OCI-LY7 (cell line): ENCODE measurements at regions not wholly inside any gene's neighbourhood (a gene's known extent, or its start where the extent isn't known, plus 50 kb on each side); places are given as distances from the start of the nearest gene placed in this dataset.

Experiments
- BruUV-seq: library from RNA; stranded (reverse); fragments of 400-500 nt; replicated peaks from 2 replicates; lab custom pipeline; 2021; lab: Mats Ljungman, UMichigan
- CTCF ChIA-PET: fragments of 300-600 bp; sonication (Branson Sonifier 250); formaldehyde crosslinking; loops from one replicate; lab custom pipeline; 2022; ENCODE audit warnings: antibody characterized with exemption; ENCODE audit not compliant: unreplicated experiment; lab: Charles Lee
- POLR2A ChIA-PET: fragments of 300-600 bp; sonication (Branson Sonifier 250); formaldehyde crosslinking; loops from one replicate; lab custom pipeline; 2022; ENCODE audit warnings: antibody characterized with exemption; lab: Charles Lee
- DNase-seq: peaks from one replicate; pipeline ENCODE4 v3.0.0-alpha.2; 2015; ENCODE audit warnings: low spot score
- H2AFZ ChIP-seq: fragments of 200-600 bp; sonication (generic), shearing (Covaris generic); 2 replicates; pipeline ENCODE4 v1.6.1; 2014; ENCODE audit warnings: mild to moderate bottlenecking, antibody characterized with exemption, low read length, moderate library complexity
- H3K27ac ChIP-seq: fragments of 200-600 bp; sonication (generic); 2 replicates; pipeline ENCODE4 v1.5.1; 2014; ENCODE audit warnings: mixed run types, low read depth, mild to moderate bottlenecking, moderate library complexity, low read length, inconsistent platforms; ENCODE audit not compliant: poor library complexity, severe bottlenecking
- H3K36me3 ChIP-seq: fragments of 200-600 bp; sonication (generic); 2 replicates; pipeline ENCODE4 v1.6.1; 2014; ENCODE audit warnings: mild to moderate bottlenecking, antibody characterized with exemption, low read length, moderate library complexity, mixed read lengths; ENCODE audit not compliant: insufficient read depth
- H3K4me1 ChIP-seq: fragments of 200-600 bp; sonication (generic); 2 replicates; pipeline ENCODE4 v1.5.1; 2014; ENCODE audit warnings: mild to moderate bottlenecking, low read length; ENCODE audit not compliant: insufficient read depth, poor library complexity, severe bottlenecking
- H3K4me2 ChIP-seq: fragments of 200-600 bp; sonication (generic); 2 replicates; pipeline ENCODE4 v1.6.1; 2014; ENCODE audit warnings: mild to moderate bottlenecking, low read length
- H3K4me3 ChIP-seq: fragments of 200-600 bp; sonication (generic); 2 replicates; pipeline ENCODE4 v1.5.1; 2014; ENCODE audit warnings: mild to moderate bottlenecking, low read depth, low read length; ENCODE audit not compliant: poor library complexity, severe bottlenecking
- H3K79me2 ChIP-seq: fragments of 200-600 bp; sonication (generic); 2 replicates; pipeline ENCODE4 v1.6.1; 2016; ENCODE audit warnings: low read depth, mild to moderate bottlenecking, low read length, moderate library complexity, mixed read lengths; ENCODE audit not compliant: insufficient read depth
- H3K9me2 ChIP-seq: fragments of 200-600 bp; sonication (generic); 2 replicates; pipeline ENCODE4 v1.6.1; 2016; ENCODE audit warnings: mild to moderate bottlenecking, low read length, mixed read lengths; ENCODE audit not compliant: insufficient read depth
- H3K9me3 ChIP-seq: fragments of 200-600 bp; sonication (generic); 2 replicates; pipeline ENCODE4 v1.6.1; 2014; ENCODE audit warnings: mild to moderate bottlenecking, mixed run types, low read length, mixed read lengths
- H4K20me1 ChIP-seq: fragments of 200-600 bp; sonication (generic); 2 replicates; pipeline ENCODE4 v1.6.1; 2014; ENCODE audit warnings: mild to moderate bottlenecking, antibody characterized with exemption, low read length, moderate library complexity, mixed read lengths; ENCODE audit not compliant: insufficient read depth
- EZH2phosphoT487 ChIP-seq: fragments of 200-600 bp; sonication (generic); IDR thresholded peaks from 2 replicates; pipeline ENCODE4 v1.6.1; 2018; ENCODE audit warnings: low read depth, borderline replicate concordance, mild to moderate bottlenecking, mixed run types, antibody characterized with exemption, low read length, moderate library complexity, mixed read lengths
- intact Hi-C: fragments of 100-400 bp; cut with micrococcal nuclease; formaldehyde crosslinking; loops from one replicate; pipeline ENCODE4 v1.10.0; 2022; ENCODE audit not compliant: unreplicated experiment
- TF ChIP-seq, protein P1 (sequence below): fragments of 200-600 bp; sonication (generic); conservative IDR thresholded peaks from 2 replicates; pipeline ENCODE4 v1.5.1; 2014; ENCODE audit warnings: mild to moderate bottlenecking, antibody characterized with exemption, low read length, moderate library complexity, mixed read lengths

DNA sequence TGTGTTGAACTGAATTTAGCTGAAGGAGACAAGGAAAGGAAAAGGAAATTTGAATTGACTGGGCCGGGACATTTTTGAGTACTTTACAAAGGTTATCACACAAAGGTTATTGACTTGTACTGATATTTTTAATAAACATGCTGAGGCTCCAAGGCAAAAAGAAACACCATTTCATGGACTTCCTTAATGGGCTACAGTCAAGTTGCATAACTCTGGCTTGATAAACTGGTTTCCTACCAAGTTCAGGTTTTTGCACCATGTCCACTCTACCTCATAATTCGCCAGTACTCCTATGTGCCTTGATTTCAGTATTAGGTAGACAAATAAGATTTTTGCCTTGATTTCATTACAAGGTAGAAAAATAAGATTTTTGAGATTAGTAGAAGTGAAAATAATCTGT is 65.8 kb upstream of the FUT9 start:
- Histone ChIP-seq H3K36me3 (no peaks in the 10 kb centered on the region), H4K20me1 (no peaks in the 10 kb centered on the region), H3K27ac (no peak overlapping the region), H3K9me3 (no peaks in the 10 kb centered on the region), H3K4me3 (no peak overlapping the region), H2AFZ (no peak overlapping the region), H3K4me2 (no peak overlapping the region), H3K9me2 (no peaks in the 10 kb centered on the region), H3K4me1 (no peaks in the 10 kb centered on the region), H3K79me2 (no peaks in the 10 kb centered on the region)
- DNase-seq: no peak
- TF ChIP-seq, protein P1, sequence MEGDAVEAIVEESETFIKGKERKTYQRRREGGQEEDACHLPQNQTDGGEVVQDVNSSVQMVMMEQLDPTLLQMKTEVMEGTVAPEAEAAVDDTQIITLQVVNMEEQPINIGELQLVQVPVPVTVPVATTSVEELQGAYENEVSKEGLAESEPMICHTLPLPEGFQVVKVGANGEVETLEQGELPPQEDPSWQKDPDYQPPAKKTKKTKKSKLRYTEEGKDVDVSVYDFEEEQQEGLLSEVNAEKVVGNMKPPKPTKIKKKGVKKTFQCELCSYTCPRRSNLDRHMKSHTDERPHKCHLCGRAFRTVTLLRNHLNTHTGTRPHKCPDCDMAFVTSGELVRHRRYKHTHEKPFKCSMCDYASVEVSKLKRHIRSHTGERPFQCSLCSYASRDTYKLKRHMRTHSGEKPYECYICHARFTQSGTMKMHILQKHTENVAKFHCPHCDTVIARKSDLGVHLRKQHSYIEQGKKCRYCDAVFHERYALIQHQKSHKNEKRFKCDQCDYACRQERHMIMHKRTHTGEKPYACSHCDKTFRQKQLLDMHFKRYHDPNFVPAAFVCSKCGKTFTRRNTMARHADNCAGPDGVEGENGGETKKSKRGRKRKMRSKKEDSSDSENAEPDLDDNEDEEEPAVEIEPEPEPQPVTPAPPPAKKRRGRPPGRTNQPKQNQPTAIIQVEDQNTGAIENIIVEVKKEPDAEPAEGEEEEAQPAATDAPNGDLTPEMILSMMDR: no peak
- POLR2A ChIA-PET: no interaction called here
- BruUV-seq: no TSS peak
- intact Hi-C loops: no loop called here
- CTCF ChIA-PET: no interaction called here

DNA sequence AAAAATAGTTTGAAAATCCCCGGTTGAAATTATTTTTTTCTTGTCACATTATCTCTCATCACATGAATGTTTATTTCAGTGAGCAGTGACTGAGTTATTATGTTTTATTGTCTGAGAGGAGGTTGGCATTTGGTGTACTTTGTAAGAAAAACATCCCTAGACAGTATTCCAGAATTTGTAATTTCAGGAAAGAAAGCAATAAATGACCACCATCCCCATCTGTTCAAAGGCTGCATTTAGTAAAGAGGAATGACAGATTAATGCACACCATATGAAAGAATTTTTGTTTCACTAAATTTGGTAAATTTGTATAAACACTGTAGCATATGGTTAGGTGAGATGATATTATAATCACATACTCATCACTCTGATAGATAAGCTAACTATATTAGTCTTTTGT is 57.1 kb upstream of the FUT9 start:
- no peak overlapping the region for H3K27ac ChIP-seq
- no peak overlapping the region for H3K4me2 ChIP-seq
- intact Hi-C loops: no loop called here
- no TSS peak for BruUV-seq
- POLR2A ChIA-PET: no interaction called here
- H3K79me2 ChIP-seq: no peaks in the 10 kb centered on the region
- TF ChIP-seq, protein P1: no peak
- no peak for TF ChIP-seq EZH2phosphoT487
- H3K4me3 ChIP-seq: no peak overlapping the region
- H3K9me2 ChIP-seq: no peaks in the 10 kb centered on the region
- H2AFZ ChIP-seq: no peak overlapping the region
- CTCF ChIA-PET: no interaction called here
- H3K4me1 ChIP-seq: no peaks in the 10 kb centered on the region
- no peaks in the 10 kb centered on the region for H4K20me1 ChIP-seq
- H3K9me3 ChIP-seq: no peaks in the 10 kb centered on the region
- no peaks in the 10 kb centered on the region for H3K36me3 ChIP-seq
- no peak for DNase-seq

DNA sequence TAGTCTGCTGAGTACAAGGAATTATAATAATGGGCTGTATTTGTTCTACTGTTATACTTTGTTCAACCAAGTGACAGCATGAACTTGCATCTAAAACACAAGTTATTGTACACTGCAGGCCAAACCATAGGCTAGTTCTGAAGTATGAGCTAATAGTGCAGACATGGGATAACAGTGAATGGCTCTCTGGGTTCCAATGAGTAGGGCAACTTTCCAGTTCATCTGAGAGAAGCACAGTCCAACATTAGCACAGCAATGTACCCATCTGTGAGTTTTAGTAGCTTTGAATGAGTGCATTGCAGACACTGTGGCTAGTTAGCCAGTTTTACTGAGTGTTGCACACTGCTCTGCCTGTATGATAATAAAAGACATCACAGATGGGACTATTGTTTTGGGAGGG is 56.5 kb upstream of the FUT9 start:
- no peaks in the 10 kb centered on the region for H3K4me1 ChIP-seq
- H3K4me3 ChIP-seq: no peak overlapping the region
- H2AFZ ChIP-seq: no peak overlapping the region
- ChIA-PET POLR2A (no interaction called here), CTCF (no interaction called here)
- DNase-seq: no peak
- H3K9me3 ChIP-seq: no peaks in the 10 kb centered on the region
- no peak overlapping the region for H3K4me2 ChIP-seq
- no TSS peak for BruUV-seq
- H4K20me1 ChIP-seq: no peaks in the 10 kb centered on the region
- H3K79me2 ChIP-seq: no peaks in the 10 kb centered on the region
- no peak overlapping the region for H3K27ac ChIP-seq
- TF ChIP-seq EZH2phosphoT487: no peak
- TF ChIP-seq, protein P1: no peak
- no peaks in the 10 kb centered on the region for H3K36me3 ChIP-seq
- intact Hi-C loops: no loop called here
- no peaks in the 10 kb centered on the region for H3K9me2 ChIP-seq
